Fibroblast of mammary gland (primary cell): ENCODE measurements at regions not wholly inside any gene's neighbourhood (a gene's known extent, or its start where the extent isn't known, plus 50 kb on each side); places are given as distances from the start of the nearest gene placed in this dataset.

Experiments used
- DNase-seq: peaks from one replicate; pipeline ENCODE4 v3.0.0-alpha.2; 2010; ENCODE audit warnings: low read depth
- H3K4me3 ChIP-seq: 2 replicates; pipeline ENCODE4 v1.5.1; 2011; ENCODE audit warnings: low read depth, mild to moderate bottlenecking, low read length, moderate library complexity; ENCODE audit not compliant: control insufficient read depth
- TF ChIP-seq, protein P1 (sequence below): conservative IDR thresholded peaks from 2 replicates; pipeline ENCODE4 v1.5.1; 2011; ENCODE audit warnings: low read depth, low read length, inconsistent platforms; ENCODE audit not compliant: control insufficient read depth, insufficient read depth

DNA sequence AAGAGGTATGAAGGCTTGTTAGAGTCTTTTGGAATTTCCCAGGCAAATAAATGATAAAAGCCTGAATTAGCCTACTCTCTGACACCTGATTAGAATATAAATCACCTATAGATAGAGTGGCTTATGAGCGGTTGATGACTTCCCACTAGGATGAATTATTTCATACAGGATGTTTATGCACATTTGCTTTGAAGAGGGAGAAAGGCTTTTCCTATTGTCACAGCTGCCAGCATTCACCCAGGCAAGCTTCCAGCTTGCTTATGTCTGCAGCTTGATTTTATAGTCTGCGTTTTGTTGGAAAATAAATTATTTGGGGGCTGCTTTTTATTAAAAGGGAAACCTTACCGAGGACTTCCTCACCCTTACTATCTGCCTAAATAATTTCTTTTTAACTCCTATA lies 51.3 kb upstream of the EIF2S2 start:
- TF ChIP-seq, protein P1, sequence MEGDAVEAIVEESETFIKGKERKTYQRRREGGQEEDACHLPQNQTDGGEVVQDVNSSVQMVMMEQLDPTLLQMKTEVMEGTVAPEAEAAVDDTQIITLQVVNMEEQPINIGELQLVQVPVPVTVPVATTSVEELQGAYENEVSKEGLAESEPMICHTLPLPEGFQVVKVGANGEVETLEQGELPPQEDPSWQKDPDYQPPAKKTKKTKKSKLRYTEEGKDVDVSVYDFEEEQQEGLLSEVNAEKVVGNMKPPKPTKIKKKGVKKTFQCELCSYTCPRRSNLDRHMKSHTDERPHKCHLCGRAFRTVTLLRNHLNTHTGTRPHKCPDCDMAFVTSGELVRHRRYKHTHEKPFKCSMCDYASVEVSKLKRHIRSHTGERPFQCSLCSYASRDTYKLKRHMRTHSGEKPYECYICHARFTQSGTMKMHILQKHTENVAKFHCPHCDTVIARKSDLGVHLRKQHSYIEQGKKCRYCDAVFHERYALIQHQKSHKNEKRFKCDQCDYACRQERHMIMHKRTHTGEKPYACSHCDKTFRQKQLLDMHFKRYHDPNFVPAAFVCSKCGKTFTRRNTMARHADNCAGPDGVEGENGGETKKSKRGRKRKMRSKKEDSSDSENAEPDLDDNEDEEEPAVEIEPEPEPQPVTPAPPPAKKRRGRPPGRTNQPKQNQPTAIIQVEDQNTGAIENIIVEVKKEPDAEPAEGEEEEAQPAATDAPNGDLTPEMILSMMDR, result no peak
- no peak for DNase-seq
- no peak overlapping the region for H3K4me3 ChIP-seq

DNA sequence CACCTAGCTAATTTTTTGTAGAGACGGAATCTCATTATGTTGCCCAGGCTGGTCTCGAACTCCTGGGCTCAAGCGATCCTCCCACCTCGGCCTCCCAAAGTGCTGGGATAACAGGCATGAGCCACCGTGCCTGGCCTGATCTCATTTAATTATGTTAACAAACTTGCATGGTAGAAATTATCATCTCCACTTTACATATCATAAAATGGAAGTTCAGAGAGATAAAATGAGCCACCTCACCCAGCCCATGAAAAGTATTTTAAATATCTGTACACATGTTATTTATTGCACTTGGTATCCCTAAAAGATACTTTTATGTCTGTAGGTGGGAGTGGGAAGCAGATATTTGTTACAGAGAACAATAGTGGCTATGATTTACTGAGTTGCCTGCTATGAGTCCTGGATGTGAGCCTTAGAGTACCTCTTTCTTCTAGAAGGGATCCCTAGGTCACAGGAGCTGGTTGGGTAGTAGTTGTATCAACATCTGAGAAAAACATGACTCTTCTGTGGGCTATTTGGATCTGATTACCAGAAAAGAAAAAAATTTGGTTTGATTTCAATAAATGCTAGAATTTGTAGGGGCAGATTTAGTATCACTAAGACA lies 52.4 kb upstream of the EIF2S2 start:
- TF ChIP-seq, protein P1, result no peak
- no peak for DNase-seq

DNA sequence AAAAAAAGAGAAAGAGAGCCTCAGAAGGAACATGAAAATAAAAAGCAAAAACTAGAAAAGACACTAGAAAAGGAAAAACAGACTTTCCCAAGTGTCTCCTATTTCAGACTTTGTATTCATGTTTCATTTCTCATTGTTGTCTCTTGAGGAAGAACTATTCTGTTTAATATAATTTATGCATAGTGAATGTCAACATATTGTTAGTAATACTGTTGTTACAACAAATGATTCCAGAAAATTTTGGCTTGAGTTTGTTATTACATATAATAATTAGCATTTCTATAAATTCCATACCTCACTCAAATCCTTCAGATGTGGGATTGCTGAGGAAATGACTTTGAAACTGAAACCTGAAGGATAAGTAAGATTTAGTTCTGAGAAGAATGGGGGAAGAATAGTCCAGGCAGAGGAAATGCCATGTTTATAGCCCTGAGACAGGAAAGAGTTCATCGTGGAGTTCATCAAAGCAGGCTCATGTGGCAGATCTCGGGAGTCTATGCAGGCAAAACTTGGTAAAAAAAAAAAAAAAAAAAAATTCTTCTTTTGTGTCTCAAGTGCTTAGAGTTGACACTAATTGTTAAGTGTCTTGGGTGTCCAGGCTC lies 53.1 kb upstream of the EIF2S2 start:
- H3K4me3 ChIP-seq, result no peak overlapping the region
- DNase-seq, result no peak
- TF ChIP-seq, protein P1, result no peak

More for the DNA sequence above, 52.4 kb upstream of the EIF2S2 start:
- H3K4me3 ChIP-seq, result no peak overlapping the region

- H3K4me3 ChIP-seq, result no peak overlapping the region
- TF ChIP-seq, protein P1, result no peak
- DNase-seq, result no peak
These were observed 59.6 kb upstream of the EIF2S2 start for GRCh38 chr20:34171640-34172039.

- DNase-seq, result no peak
- H3K4me3 ChIP-seq, result no peak overlapping the region
- TF ChIP-seq, protein P1, result no peak
These were observed 60.9 kb upstream of the EIF2S2 start for GRCh38 chr20:34172926-34173325.

DNA sequence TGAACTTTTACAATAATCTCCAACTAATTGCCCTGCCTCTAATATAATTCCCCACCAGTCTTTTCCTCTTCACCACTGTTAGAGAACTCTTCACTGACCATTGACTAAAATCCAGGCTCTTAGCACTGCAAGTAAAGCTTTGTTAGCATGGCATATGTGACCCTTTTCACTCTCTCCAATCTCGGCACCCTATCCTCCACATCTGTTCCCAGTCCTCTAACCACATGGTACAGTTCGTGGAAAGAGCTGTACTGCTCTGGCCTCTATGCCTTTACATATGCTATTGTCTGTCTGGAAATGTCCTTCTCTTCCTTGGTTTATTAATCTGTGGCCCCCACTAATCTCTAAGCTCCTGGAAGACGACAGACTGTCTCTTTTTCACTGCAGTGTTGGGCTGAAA lies 63.0 kb upstream of the EIF2S2 start:
- TF ChIP-seq, protein P1, result no peak
- no peak overlapping the region for H3K4me3 ChIP-seq
- DNase-seq, result no peak
